ENCODE measurements at regions not wholly inside any gene's neighbourhood (a gene's known extent, or its start where the extent isn't known, plus 50 kb on each side); places are given as distances from the start of the nearest gene placed in this dataset.

GRCh38 chr12:89943463-89943862 lies 234.8 kb upstream of the ATP2B1 start:
- Mint-ChIP-seq H3K36me3 (no peaks in the 10 kb centered on the region), H3K4me3 (no peak overlapping the region), H3K9me3 (no peaks in the 10 kb centered on the region), H3K4me1 (ENCODE audit: unreplicated experiment) (peaks cover 31% of the 10 kb centered on the region), H3K27me3 (no peaks in the 10 kb centered on the region), H3K27ac (no peak overlapping the region)
- DNase-seq (ENCODE audit: extremely low spot score, unreplicated experiment), result no peak
- no peak for TF ChIP-seq CTCF (conservative IDR thresholded peaks at IDR 0.05)

DNA sequence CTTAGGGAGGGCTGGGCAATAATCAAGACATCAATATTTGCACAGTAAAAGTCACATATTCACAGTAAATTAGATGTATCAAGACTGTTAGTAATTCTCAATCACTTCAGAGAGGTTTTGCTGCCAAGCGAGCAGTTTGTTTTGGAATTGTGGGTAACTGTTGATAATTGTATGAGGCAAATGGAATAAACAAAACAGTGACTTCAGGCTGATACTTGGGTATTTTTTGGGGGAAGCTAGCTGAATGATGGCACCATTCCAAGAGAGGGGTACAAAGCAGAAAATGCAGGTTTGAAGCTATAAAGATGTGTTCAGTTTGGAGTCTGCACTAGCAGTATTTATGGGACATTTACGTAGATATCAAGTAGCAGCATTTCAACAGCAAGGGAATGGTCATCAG lies 232.8 kb upstream of the ATP2B1 start:
- H3K4me1 Mint-ChIP-seq (ENCODE audit: unreplicated experiment), result peaks cover 15% of the 10 kb centered on the region
- H3K9me3 Mint-ChIP-seq, result no peaks in the 10 kb centered on the region
- no peak overlapping the region for H3K4me3 Mint-ChIP-seq
- no peak for TF ChIP-seq CTCF (conservative IDR thresholded peaks at IDR 0.05)
- no peaks in the 10 kb centered on the region for H3K27me3 Mint-ChIP-seq
- H3K36me3 Mint-ChIP-seq, result no peaks in the 10 kb centered on the region
- DNase-seq (ENCODE audit: extremely low spot score, unreplicated experiment), result no peak
- H3K27ac Mint-ChIP-seq, result no peak overlapping the region

DNA sequence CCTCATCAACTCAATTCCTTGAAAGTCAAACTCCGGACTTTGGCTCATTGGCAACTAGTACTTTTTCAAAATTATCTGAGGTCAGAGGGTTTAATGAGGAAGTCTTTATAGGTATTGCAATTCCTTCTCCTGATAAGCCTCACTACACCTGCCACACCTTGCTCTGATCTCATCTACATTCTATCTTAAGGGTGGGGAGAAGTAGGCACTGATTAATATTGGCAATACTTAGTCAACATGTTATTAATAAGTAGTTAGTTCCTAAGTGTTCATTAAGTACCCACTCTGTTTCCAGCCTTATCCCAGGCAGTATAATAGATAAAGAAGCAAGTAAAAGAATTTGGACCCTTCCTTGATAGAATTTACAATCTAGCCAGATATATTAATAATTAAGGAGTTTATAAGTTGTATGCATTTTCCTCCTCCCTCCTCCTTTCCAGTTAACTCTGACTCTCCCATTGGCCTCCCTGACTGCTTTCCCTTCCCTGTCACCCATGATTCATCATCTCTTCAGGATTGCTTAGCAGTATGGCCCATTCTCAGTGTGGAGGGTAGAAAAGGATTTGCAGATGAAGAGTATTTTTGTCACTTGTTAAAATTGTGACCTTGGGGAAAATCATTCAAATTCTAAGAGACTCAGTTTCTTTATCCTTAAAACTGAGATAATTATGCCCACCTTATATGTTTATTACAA lies 231.0 kb upstream of the ATP2B1 start:
- Mint-ChIP-seq H3K27ac (no peak overlapping the region), H3K9me3 (no peaks in the 10 kb centered on the region), H3K4me1 (ENCODE audit: unreplicated experiment) (peaks cover 25% of the 10 kb centered on the region), H3K4me3 (no peak overlapping the region), H3K27me3 (peaks cover 1% of the 10 kb centered on the region), H3K36me3 (no peaks in the 10 kb centered on the region)
- no peak for DNase-seq (ENCODE audit: extremely low spot score, unreplicated experiment)
- no peak for TF ChIP-seq CTCF (conservative IDR thresholded peaks at IDR 0.05)

- Mint-ChIP-seq H3K36me3 (no peaks in the 10 kb centered on the region), H3K4me3 (no peak overlapping the region), H3K27ac (peak overlapping the region; percentile 68), H3K9me3 (no peaks in the 10 kb centered on the region), H3K4me1 (ENCODE audit: unreplicated experiment) (peaks cover 23% of the 10 kb centered on the region), H3K27me3 (peaks cover 4% of the 10 kb centered on the region)
- no peak for DNase-seq (ENCODE audit: extremely low spot score, unreplicated experiment)
- TF ChIP-seq CTCF (conservative IDR thresholded peaks at IDR 0.05), result no peak
These were observed 228.0 kb upstream of the ATP2B1 start for GRCh38 chr12:89936631-89937030.

- Mint-ChIP-seq H3K4me3 (no peak overlapping the region), H3K4me1 (ENCODE audit: unreplicated experiment) (peaks cover 20% of the 10 kb centered on the region), H3K36me3 (no peaks in the 10 kb centered on the region), H3K27ac (peak overlapping the region; percentile 68), H3K9me3 (no peaks in the 10 kb centered on the region), H3K27me3 (peaks cover 4% of the 10 kb centered on the region)
- no peak for TF ChIP-seq CTCF (conservative IDR thresholded peaks at IDR 0.05)
- no peak for DNase-seq (ENCODE audit: extremely low spot score, unreplicated experiment)
These were observed 227.2 kb upstream of the ATP2B1 start for GRCh38 chr12:89935850-89936249.
